H1 (cell line): ENCODE measurements at regions not wholly inside any gene's neighbourhood (a gene's known extent, or its start where the extent isn't known, plus 50 kb on each side); places are given as distances from the start of the nearest gene placed in this dataset.

Experiments used
- CBX5 ChIP-seq: fragments of 300-800, 300-1000 bp; sonication (generic); IDR thresholded peaks from 2 replicates; pipeline ENCODE4 v1.7.1; 2016; ENCODE audit warnings: antibody characterized with exemption, low read length, low read depth
- CEBPB ChIP-seq: IDR thresholded peaks from 2 replicates; pipeline ENCODE4 v1.6.1; 2012; ENCODE audit warnings: low read depth, low read length
- CTCF ChIP-seq, 3 experiments: IDR thresholded peaks; 1 replicate in 2 of 3; 2 replicates in 1 of 3; pipeline versions ENCODE4 v1.5.1 to v1.6.1; 2011; ENCODE audit warnings: low read length in 3 of 3, mild to moderate bottlenecking in 3 of 3, inconsistent platforms in 2 of 3, low read depth in 1 of 3, moderate library complexity in 1 of 3; ENCODE audit not compliant: insufficient read depth in 1 of 3; ENCODE audit errors: control extremely low read depth in 1 of 3
- EZH2 ChIP-seq: fragments of 200-600 bp; sonication (generic); IDR thresholded peaks from 2 replicates; pipeline ENCODE4 v1.7.1; 2012; ENCODE audit warnings: low read depth, mild to moderate bottlenecking, moderate library complexity, low read length, inconsistent platforms; ENCODE audit not compliant: severe bottlenecking
- RFX5 ChIP-seq: IDR thresholded peaks from 2 replicates; pipeline ENCODE4 v1.6.1; 2011; ENCODE audit warnings: low read depth, low read length, improper control_type of control experiment, borderline replicate concordance
- RXRA ChIP-seq: IDR thresholded peaks from 2 replicates; pipeline ENCODE4 v1.6.1; 2011; ENCODE audit warnings: low read depth, mild to moderate bottlenecking, low read length, moderate library complexity; ENCODE audit not compliant: insufficient read depth
- SP2 ChIP-seq: IDR thresholded peaks from 2 replicates; pipeline ENCODE4 v1.6.1; 2012; ENCODE audit warnings: mild to moderate bottlenecking, low read length, inconsistent platforms
- YY1 ChIP-seq: IDR thresholded peaks from 2 replicates; pipeline ENCODE4 v1.6.1; 2011; ENCODE audit warnings: low read depth, mild to moderate bottlenecking, low read length

- TF ChIP-seq CEBPB, result no peak
- TF ChIP-seq CTCF (IDR thresholded peaks at IDR 0.05; ENCODE audit: control extremely low read depth in 1 of 3, insufficient read depth in 1 of 3, low read depth in 1 of 3, low read length in 3 of 3), result no peak
- TF ChIP-seq YY1, result no peak
- no peak for TF ChIP-seq RFX5
- TF ChIP-seq SP2, result no peak
- no peak for TF ChIP-seq CBX5
- no peak for TF ChIP-seq EZH2
- no peak for TF ChIP-seq RXRA
Measured at GRCh38 chr6:1023229-1023628, 288.7 kb upstream of the FOXQ1 start.
